K562 (cell line): ENCODE measurements at regions not wholly inside any gene's neighbourhood (a gene's known extent, or its start where the extent isn't known, plus 50 kb on each side); places are given as distances from the start of the nearest gene placed in this dataset.

Experiments used
- CBX2 ChIP-seq: fragments of 200-600 bp; sonication (generic); IDR thresholded peaks from one replicate; pipeline ENCODE4 v1.6.1; 2012; ENCODE audit warnings: mild to moderate bottlenecking, low read length, inconsistent platforms; ENCODE audit not compliant: insufficient read depth, poor library complexity, severe bottlenecking
- GABPB1 ChIP-seq: sonication (generic); formaldehyde crosslinking; IDR thresholded peaks from 2 replicates; pipeline ENCODE4 v1.8.0; 2022; ENCODE audit warnings: mild to moderate bottlenecking, missing genetic modification reagents
- HNRNPUL1 ChIP-seq: fragments of 200-400 bp; formaldehyde crosslinking; IDR thresholded peaks from 2 replicates; pipeline ENCODE4 v1.6.1; 2017; ENCODE audit warnings: low read length
- KDM1A ChIP-seq, 2 experiments: fragments of 450-650 bp; IDR thresholded peaks; 2 replicates each; pipeline ENCODE4 v1.6.1; 2016; ENCODE audit warnings: mild to moderate bottlenecking in 2 of 2
- KLF10 ChIP-seq: fragments of 250-450 bp; sonication (Bioruptor Pico); IDR thresholded peaks from 2 replicates; pipeline ENCODE4 v1.6.1; 2021; ENCODE audit warnings: matching md5 sums
- MED1 ChIP-seq: sonication (generic); formaldehyde crosslinking; IDR thresholded peaks from 2 replicates; pipeline ENCODE4 v1.8.1; 2023; ENCODE audit warnings: missing genetic modification reagents, borderline replicate concordance
- POLR2H ChIP-seq: IDR thresholded peaks from 2 replicates; pipeline ENCODE4 v1.6.1; 2016; ENCODE audit warnings: missing genetic modification characterization, low read depth, mild to moderate bottlenecking, control low read depth, missing compliant biosample characterization, moderate library complexity
- POLR3G ChIP-seq: IDR thresholded peaks from 2 replicates; pipeline ENCODE4 v1.6.1; 2011; ENCODE audit not compliant: insufficient read length, insufficient replicate concordance; ENCODE audit errors: extremely low read depth
- PTTG1 ChIP-seq: fragments of 450-650 bp; IDR thresholded peaks from 2 replicates; pipeline ENCODE4 v1.6.1; 2016; ENCODE audit warnings: low read depth, mild to moderate bottlenecking, missing genetic modification characterization, missing compliant biosample characterization
- PYGO2 ChIP-seq: fragments of 450-650 bp; IDR thresholded peaks from 2 replicates; pipeline ENCODE4 v1.6.1; 2016; ENCODE audit warnings: mild to moderate bottlenecking, missing genetic modification characterization, moderate library complexity, missing compliant biosample characterization
- SMARCA4 ChIP-seq: fragments of 450-650 bp; IDR thresholded peaks from 2 replicates; pipeline ENCODE4 v1.6.1; 2016
- SRSF9 ChIP-seq: fragments of 200-400 bp; formaldehyde crosslinking; IDR thresholded peaks from 2 replicates; pipeline ENCODE4 v1.6.1; 2017; ENCODE audit warnings: low read depth, low read length, borderline replicate concordance
- ZC3H4 ChIP-seq: sonication (generic); formaldehyde crosslinking; IDR thresholded peaks from 2 replicates; pipeline ENCODE4 v1.9.0; 2021; ENCODE audit warnings: missing genetic modification reagents, borderline replicate concordance
- ZNF174 ChIP-seq: fragments of 250-450 bp; sonication (Bioruptor Pico); IDR thresholded peaks from 2 replicates; pipeline ENCODE4 v1.4.0; 2020; ENCODE audit warnings: mild to moderate bottlenecking
- ZNF445 ChIP-seq: fragments of 250-450 bp; sonication (Bioruptor Pico); IDR thresholded peaks from 2 replicates; pipeline ENCODE4 v1.4.0; 2020; ENCODE audit warnings: low read depth, mild to moderate bottlenecking, moderate library complexity
- ZNF668 ChIP-seq: fragments of 250-450 bp; sonication (Bioruptor Pico); IDR thresholded peaks from 2 replicates; pipeline ENCODE4 v1.8.0; 2022; ENCODE audit warnings: mild to moderate bottlenecking, inconsistent platforms
- ZNF717 ChIP-seq: fragments of 250-450 bp; sonication (Bioruptor Pico); IDR thresholded peaks from 2 replicates; pipeline ENCODE4 v1.5.0; 2021
- TF ChIP-seq, protein P1 (sequence below): fragments of 450-650 bp; formaldehyde crosslinking; IDR thresholded peaks from 2 replicates; pipeline ENCODE4 v1.4.0; 2020; ENCODE audit warnings: mild to moderate bottlenecking, moderate library complexity
- TF ChIP-seq, protein P2 (sequence below): fragments of 250-450 bp; sonication (Bioruptor Pico); IDR thresholded peaks from 2 replicates; pipeline ENCODE4 v1.8.0; 2021; ENCODE audit warnings: moderate library complexity, mild to moderate bottlenecking, inconsistent platforms
- TF ChIP-seq, protein P3 (sequence below): fragments of 450-650 bp; formaldehyde crosslinking; IDR thresholded peaks from 2 replicates; pipeline ENCODE4 v1.4.0; 2020; ENCODE audit warnings: mild to moderate bottlenecking, moderate library complexity
- TF ChIP-seq, protein P4 (sequence below): sonication (generic); formaldehyde crosslinking; IDR thresholded peaks from 2 replicates; pipeline ENCODE4 v1.4.0; 2020; ENCODE audit warnings: mild to moderate bottlenecking, missing genetic modification reagents
- TF ChIP-seq, protein P5 (sequence below): sonication (generic); formaldehyde crosslinking; IDR thresholded peaks from 2 replicates; pipeline ENCODE4 v1.8.0; 2022; ENCODE audit warnings: missing genetic modification reagents, mild to moderate bottlenecking, borderline replicate concordance

DNA sequence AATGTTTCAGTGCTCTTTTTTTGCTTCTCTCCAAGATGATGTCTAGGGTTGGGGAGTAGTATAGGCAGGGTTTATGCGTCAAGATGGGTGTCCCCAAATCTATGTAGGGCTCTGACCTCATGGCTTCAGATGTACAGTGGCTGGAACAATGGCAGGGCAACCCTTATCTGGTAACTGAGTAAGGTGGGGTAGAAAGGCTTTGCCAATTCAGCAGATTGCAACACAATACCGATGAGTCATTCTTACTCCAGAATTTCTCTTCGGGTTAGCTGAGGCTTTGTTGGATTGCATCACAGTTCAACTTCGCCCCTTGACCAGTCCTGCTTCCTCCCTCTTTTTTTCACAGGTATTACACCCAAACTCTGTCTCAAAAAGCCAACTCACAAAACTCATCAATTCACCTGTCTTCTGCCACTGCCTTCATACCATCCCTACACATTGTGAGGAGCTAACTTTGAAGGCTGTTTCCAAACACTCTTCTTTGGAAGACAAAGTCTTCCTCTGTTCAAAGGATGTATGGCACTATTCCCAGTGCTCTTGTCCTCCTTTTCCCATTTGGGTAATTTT is 190.2 kb upstream of the CNOT2 start (continued):
- TF ChIP-seq, protein P1, sequence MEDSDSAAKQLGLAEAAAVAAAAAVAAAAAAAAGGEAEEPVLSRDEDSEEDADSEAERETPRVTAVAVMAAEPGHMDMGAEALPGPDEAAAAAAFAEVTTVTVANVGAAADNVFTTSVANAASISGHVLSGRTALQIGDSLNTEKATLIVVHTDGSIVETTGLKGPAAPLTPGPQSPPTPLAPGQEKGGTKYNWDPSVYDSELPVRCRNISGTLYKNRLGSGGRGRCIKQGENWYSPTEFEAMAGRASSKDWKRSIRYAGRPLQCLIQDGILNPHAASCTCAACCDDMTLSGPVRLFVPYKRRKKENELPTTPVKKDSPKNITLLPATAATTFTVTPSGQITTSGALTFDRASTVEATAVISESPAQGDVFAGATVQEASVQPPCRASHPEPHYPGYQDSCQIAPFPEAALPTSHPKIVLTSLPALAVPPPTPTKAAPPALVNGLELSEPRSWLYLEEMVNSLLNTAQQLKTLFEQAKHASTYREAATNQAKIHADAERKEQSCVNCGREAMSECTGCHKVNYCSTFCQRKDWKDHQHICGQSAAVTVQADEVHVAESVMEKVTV (CRISPR knock-in tag), result no peak
- TF ChIP-seq SRSF9 (no peak), PYGO2 (tag) (0 out of 2 replicates have a peak, but pooled peaks have one; percentile 39), KDM1A (IDR thresholded peaks at IDR 0.05) (peak in 1 of 2 experiments; percentile 19; a peak in 1 of 4 replicates), MED1 (CRISPR knock-in tag) (no peak), SMARCA4 (peak; percentile 93), GABPB1 (CRISPR knock-in tag) (no peak), PTTG1 (tag) (no peak; the same call in 1 of the 2 replicates), ZNF668 (0 out of 2 replicates have a peak, but pooled peaks have one; percentile 6), ZNF445 (CRISPR knock-in tag) (no peak), KLF10 (CRISPR knock-in tag) (no peak), HNRNPUL1 (no peak), ZNF717 (no peak), POLR2H (no peak), POLR3G (no peak), ZC3H4 (CRISPR knock-in tag) (no peak), ZNF174 (CRISPR knock-in tag) (no peak), CBX2 (no peak)
- TF ChIP-seq, protein P2, sequence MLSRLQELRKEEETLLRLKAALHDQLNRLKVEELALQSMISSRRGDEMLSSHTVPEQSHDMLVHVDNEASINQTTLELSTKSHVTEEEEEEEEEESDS (CRISPR knock-in tag), result no peak
- TF ChIP-seq, protein P3, sequence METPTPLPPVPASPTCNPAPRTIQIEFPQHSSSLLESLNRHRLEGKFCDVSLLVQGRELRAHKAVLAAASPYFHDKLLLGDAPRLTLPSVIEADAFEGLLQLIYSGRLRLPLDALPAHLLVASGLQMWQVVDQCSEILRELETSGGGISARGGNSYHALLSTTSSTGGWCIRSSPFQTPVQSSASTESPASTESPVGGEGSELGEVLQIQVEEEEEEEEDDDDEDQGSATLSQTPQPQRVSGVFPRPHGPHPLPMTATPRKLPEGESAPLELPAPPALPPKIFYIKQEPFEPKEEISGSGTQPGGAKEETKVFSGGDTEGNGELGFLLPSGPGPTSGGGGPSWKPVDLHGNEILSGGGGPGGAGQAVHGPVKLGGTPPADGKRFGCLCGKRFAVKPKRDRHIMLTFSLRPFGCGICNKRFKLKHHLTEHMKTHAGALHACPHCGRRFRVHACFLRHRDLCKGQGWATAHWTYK (CRISPR knock-in tag), result no peak
- TF ChIP-seq, protein P4, sequence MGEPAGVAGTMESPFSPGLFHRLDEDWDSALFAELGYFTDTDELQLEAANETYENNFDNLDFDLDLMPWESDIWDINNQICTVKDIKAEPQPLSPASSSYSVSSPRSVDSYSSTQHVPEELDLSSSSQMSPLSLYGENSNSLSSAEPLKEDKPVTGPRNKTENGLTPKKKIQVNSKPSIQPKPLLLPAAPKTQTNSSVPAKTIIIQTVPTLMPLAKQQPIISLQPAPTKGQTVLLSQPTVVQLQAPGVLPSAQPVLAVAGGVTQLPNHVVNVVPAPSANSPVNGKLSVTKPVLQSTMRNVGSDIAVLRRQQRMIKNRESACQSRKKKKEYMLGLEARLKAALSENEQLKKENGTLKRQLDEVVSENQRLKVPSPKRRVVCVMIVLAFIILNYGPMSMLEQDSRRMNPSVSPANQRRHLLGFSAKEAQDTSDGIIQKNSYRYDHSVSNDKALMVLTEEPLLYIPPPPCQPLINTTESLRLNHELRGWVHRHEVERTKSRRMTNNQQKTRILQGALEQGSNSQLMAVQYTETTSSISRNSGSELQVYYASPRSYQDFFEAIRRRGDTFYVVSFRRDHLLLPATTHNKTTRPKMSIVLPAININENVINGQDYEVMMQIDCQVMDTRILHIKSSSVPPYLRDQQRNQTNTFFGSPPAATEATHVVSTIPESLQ, result no peak
- TF ChIP-seq, protein P5, sequence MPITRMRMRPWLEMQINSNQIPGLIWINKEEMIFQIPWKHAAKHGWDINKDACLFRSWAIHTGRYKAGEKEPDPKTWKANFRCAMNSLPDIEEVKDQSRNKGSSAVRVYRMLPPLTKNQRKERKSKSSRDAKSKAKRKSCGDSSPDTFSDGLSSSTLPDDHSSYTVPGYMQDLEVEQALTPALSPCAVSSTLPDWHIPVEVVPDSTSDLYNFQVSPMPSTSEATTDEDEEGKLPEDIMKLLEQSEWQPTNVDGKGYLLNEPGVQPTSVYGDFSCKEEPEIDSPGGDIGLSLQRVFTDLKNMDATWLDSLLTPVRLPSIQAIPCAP (CRISPR knock-in tag), result no peak
